Uterus (tissue), 3 donors: ENCODE measurements at regions not wholly inside any gene's neighbourhood (a gene's known extent, or its start where the extent isn't known, plus 50 kb on each side); places are given as distances from the start of the nearest gene placed in this dataset.

Experiments used
- DNase-seq, 2 donors: peaks; one replicate each; pipeline ENCODE4 v3.0.0-alpha.2; 2019 to 2020
- H3K27ac ChIP-seq, 2 donors: fragments of 200-600 bp; sonication (generic); 1 replicate in 1 of 2; 2 replicates in 1 of 2; pipeline ENCODE4 v1.5.1; 2016 to 2018
- H3K27me3 ChIP-seq, 2 donors: fragments of 200-600 bp; sonication (generic); one replicate each; pipeline ENCODE4 v1.5.1; 2018 to 2019; ENCODE audit warnings: control low read depth in 1 of 2
- H3K36me3 ChIP-seq, 2 donors: fragments of 200-600 bp; sonication (generic); one replicate each; pipeline ENCODE4 v1.5.1; 2019; ENCODE audit warnings: control low read depth in 1 of 2
- H3K4me1 ChIP-seq, 2 donors: fragments of 200-600 bp; sonication (generic); one replicate each; pipeline ENCODE4 v1.5.1; 2018 to 2019; ENCODE audit warnings: control low read depth in 1 of 2
- H3K4me3 ChIP-seq, 2 donors: fragments of 200-600 bp; sonication (generic); 1 replicate in 1 of 2; 2 replicates in 1 of 2; pipeline ENCODE4 v1.5.1; 2018 to 2019; ENCODE audit warnings: mild to moderate bottlenecking in 1 of 2
- H3K9me3 ChIP-seq, 2 donors: fragments of 200-600 bp; sonication (generic); one replicate each; pipeline ENCODE4 v1.5.1; 2019; ENCODE audit warnings: control low read depth in 1 of 2
- CTCF ChIP-seq, 4 experiments: fragments of 200-600 bp in 2 of 4; fragments of 450-650 bp in 2 of 4; sonication (generic) in 2 of 4; IDR thresholded peaks; one replicate each; pipeline ENCODE4 v1.5.1; 2016 to 2019; ENCODE audit warnings: antibody characterized with exemption in 4 of 4, mild to moderate bottlenecking in 2 of 4, moderate library complexity in 1 of 4
- POLR2A ChIP-seq, 2 donors: fragments of 450-650 bp; IDR thresholded peaks; one replicate each; pipeline ENCODE4 v1.6.1; 2016; ENCODE audit warnings: antibody characterized with exemption in 2 of 2, mild to moderate bottlenecking in 1 of 2, moderate library complexity in 1 of 2
- intact Hi-C: fragments of 100-400 bp; cut with DNase I; formaldehyde crosslinking; loops from one replicate; pipeline ENCODE4 v1.15.1; 2023; ENCODE audit warnings: low total_unique reads
- donor health status: DM: yes; HTN: yes; CAD: no.

DNA sequence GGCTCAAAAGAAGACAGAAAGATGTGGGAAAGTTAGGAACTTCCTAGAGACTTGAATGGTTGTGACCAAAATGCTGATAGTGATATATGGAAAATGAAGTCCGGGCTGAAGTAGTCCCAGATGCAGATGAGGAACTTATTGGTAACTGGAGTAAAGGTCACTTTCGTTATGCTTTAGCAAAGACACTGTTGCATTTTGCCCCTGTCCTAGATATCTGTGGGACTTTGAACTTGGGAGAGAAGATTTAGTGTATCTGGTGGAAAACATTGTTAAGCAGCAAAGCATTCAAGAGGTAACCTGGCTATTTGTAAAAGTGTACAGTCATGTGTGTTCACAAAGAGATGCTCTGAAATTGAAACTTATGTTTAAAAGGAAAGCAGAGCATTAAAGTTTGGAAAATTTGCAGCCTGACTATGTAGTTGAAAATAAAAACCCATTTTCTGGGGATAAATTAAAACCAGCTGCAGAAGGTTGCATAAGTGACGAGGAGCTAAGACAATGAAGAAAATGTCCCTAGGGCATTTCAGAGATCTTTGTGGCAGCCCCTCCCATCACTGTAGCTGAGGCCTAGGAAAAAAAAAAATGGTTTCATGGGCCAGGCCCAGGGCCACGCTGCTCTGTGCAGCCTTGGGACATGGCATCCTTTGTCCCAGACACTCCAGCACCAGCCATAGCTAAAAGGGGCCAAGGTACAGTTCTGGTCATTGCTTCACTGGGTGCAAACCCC, 1692.2 kb downstream of the HACE1 start:
- Histone ChIP-seq H3K4me1 (no peaks in the 10 kb centered on the region), H3K27me3 (no peaks in the 10 kb centered on the region), H3K9me3 (no peaks in the 10 kb centered on the region), H3K4me3 (no peak overlapping the region), H3K27ac (no peak overlapping the region), H3K36me3 (no peaks in the 10 kb centered on the region)
- DNase-seq, result no peak
- intact Hi-C loops, result no loop called here
- TF ChIP-seq POLR2A (IDR thresholded peaks at IDR 0.05), result no peak
- TF ChIP-seq CTCF (IDR thresholded peaks at IDR 0.05), result no peak

GRCh38 chr6:103154779-103155572, 1704.7 kb downstream of the HACE1 start:
- Histone ChIP-seq H3K9me3 (no peaks in the 10 kb centered on the region), H3K27ac (no peak overlapping the region), H3K4me1 (no peaks in the 10 kb centered on the region), H3K36me3 (no peaks in the 10 kb centered on the region), H3K27me3 (no peaks in the 10 kb centered on the region), H3K4me3 (no peak overlapping the region)
- DNase-seq, result no peak
- intact Hi-C loops, result no loop called here
- no peak for TF ChIP-seq CTCF (IDR thresholded peaks at IDR 0.05)

- H3K4me3 ChIP-seq, result no peak overlapping the region
- no peaks in the 10 kb centered on the region for H3K36me3 ChIP-seq
- H3K4me1 ChIP-seq, result no peaks in the 10 kb centered on the region
- intact Hi-C loops, result no loop called here
- DNase-seq, result no peak
- no peak overlapping the region for H3K27ac ChIP-seq
- H3K9me3 ChIP-seq, result no peaks in the 10 kb centered on the region
- TF ChIP-seq POLR2A (IDR thresholded peaks at IDR 0.05), result no peak
- no peak for TF ChIP-seq CTCF (IDR thresholded peaks at IDR 0.05)
- H3K27me3 ChIP-seq, result no peaks in the 10 kb centered on the region
Observed at GRCh38 chr6:103153016-103153415, 1706.7 kb downstream of the HACE1 start.

DNA sequence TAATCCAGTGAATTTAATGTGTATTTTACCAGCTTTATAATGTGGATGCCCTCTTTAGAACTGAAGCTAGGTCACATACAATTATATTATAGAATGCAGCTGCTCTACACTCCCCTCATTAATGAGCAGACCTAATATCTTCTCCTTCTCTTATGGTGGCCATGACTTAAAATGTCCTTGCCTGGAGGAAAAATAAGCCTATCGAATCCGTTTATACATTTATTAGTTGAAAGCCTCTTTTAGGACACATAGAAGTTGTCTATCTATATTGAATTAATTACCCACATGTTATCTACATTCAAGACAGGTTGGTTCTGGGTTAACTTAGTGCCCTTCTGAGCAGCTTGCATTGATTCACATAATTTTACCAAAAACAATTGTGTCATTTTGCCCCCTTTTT, 1716.8 kb downstream of the HACE1 start:
- no peak for DNase-seq
- H3K9me3 ChIP-seq, result no peaks in the 10 kb centered on the region
- no peak overlapping the region for H3K4me3 ChIP-seq
- no peak overlapping the region for H3K27ac ChIP-seq
- intact Hi-C loops, result no loop called here
- no peaks in the 10 kb centered on the region for H3K4me1 ChIP-seq
- H3K27me3 ChIP-seq, result no peaks in the 10 kb centered on the region
- no peaks in the 10 kb centered on the region for H3K36me3 ChIP-seq
- TF ChIP-seq POLR2A (IDR thresholded peaks at IDR 0.05), result no peak
- no peak for TF ChIP-seq CTCF (IDR thresholded peaks at IDR 0.05)

DNA sequence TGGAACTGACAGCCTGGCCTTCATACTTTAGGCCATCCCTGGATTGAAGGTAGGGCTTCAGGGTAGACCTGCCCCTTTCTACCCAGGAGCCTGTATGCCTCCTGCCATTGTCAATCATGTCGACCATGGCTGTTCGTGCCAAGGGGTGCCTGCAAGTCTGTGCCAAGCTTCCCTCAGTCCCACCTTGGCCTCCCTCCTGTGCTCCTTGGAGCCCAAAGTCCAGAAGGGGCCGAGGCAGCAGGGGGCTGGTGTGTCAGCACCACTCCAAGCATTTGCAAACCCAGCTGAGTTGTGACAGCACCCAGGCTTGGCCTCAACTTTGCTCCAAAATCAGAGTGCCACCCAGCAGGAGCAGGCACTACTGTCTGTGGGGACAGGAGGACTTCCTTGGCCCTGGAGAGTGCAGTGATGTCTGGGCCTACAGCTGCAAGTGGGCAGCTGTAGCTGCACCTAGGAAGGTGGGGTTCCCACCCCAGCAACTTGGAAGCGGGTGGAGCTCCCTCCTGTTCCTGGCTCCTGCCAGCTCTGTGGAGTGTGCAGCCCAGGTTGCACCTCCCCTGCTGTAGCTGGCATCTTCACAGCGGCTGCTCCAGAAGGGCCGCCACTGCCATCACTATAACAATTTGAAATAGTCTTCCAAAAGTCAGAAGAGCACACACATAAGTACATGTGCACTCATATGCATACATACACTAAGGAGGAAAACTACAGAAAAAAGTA, 1719.3 kb downstream of the HACE1 start:
- no peak overlapping the region for H3K4me3 ChIP-seq
- TF ChIP-seq POLR2A (IDR thresholded peaks at IDR 0.05), result no peak
- TF ChIP-seq CTCF (IDR thresholded peaks at IDR 0.05), result no peak
- no peaks in the 10 kb centered on the region for H3K27me3 ChIP-seq
- no peaks in the 10 kb centered on the region for H3K4me1 ChIP-seq
- no peaks in the 10 kb centered on the region for H3K36me3 ChIP-seq
- DNase-seq, result no peak
- no peak overlapping the region for H3K27ac ChIP-seq
- intact Hi-C loops, result no loop called here
- H3K9me3 ChIP-seq, result no peaks in the 10 kb centered on the region
